Transverse colon (tissue), 4 donors: ENCODE measurements at regions not wholly inside any gene's neighbourhood (a gene's known extent, or its start where the extent isn't known, plus 50 kb on each side); places are given as distances from the start of the nearest gene placed in this dataset.
"Not testable (repeated sequence)": the region's sequence is repeated elsewhere in the genome, so short reads cannot be mapped to it uniquely, and the experiment has no call there.

ENCODE experiments used
- DNase-seq: peaks from one replicate; pipeline ENCODE4 v3.0.0-alpha.2; 2019
- H3K27ac ChIP-seq, 4 donors: fragments of 200-600 bp; sonication (generic); 2 replicates each; pipeline ENCODE4 v1.5.1; 2016 to 2018; ENCODE audit warnings: inconsistent platforms in 4 of 4
- H3K27me3 ChIP-seq: fragments of 200-600 bp; sonication (generic); 2 replicates; pipeline ENCODE4 v1.5.1; 2017; ENCODE audit warnings: inconsistent platforms
- H3K36me3 ChIP-seq, 4 donors: fragments of 200-600 bp; sonication (generic); 2 replicates each; pipeline ENCODE4 v1.5.1; 2017 to 2019; ENCODE audit warnings: inconsistent platforms in 4 of 4
- H3K4me1 ChIP-seq, 4 donors: fragments of 200-600 bp; sonication (generic); 2 replicates each; pipeline ENCODE4 v1.5.1; 2017 to 2020; ENCODE audit warnings: inconsistent platforms in 4 of 4
- H3K4me3 ChIP-seq, 4 donors: fragments of 200-600 bp; sonication (generic); 1 replicate in 1 of 4; 2 replicates in 3 of 4; pipeline versions ENCODE4 v1.5.1 to v1.6.1; 2017 to 2019; ENCODE audit warnings: inconsistent platforms in 4 of 4
- H3K9me3 ChIP-seq, 2 donors: fragments of 200-600 bp; sonication (generic); 2 replicates each; pipeline ENCODE4 v1.5.1; 2017 to 2019; ENCODE audit warnings: inconsistent platforms in 2 of 2
- CTCF ChIP-seq, 5 experiments: fragments of 200-600 bp in 3 of 5; fragments of 450-650 bp in 2 of 5; sonication (generic) in 3 of 5; IDR thresholded peaks; 1 replicate in 2 of 5; 2 replicates in 3 of 5; pipeline ENCODE4 v1.5.1; 2016 to 2017; ENCODE audit warnings: antibody characterized with exemption in 5 of 5, inconsistent platforms in 3 of 5, mild to moderate bottlenecking in 2 of 5, moderate library complexity in 1 of 5
- EP300 ChIP-seq: sonication (generic); formaldehyde crosslinking; IDR thresholded peaks from one replicate; pipeline ENCODE4 v1.6.1; 2017; ENCODE audit warnings: antibody characterized with exemption, low read depth
- POLR2A ChIP-seq: fragments of 450-650 bp; IDR thresholded peaks from one replicate; pipeline ENCODE4 v1.6.1; 2016; ENCODE audit warnings: antibody characterized with exemption, mild to moderate bottlenecking, moderate library complexity
- POLR2AphosphoS5 ChIP-seq, 3 donors: sonication (generic); formaldehyde crosslinking; IDR thresholded peaks; one replicate each; pipeline ENCODE4 v1.6.1; 2016; ENCODE audit warnings: antibody characterized with exemption in 3 of 3
- WGBS, 2 donors: methylation state at CpG; one replicate each; pipeline ENCODE4 v1.1.5; 2018; ENCODE audit warnings: low coverage in 1 of 2; 5-methylcytosine and 5-hydroxymethylcytosine counted together
- in situ Hi-C, 4 donors: fragments of 200-750 bp; cut with MboI; loops; one replicate each; pipeline versions ENCODE4 v1.15.0 to v1.15.1; 2017; ENCODE audit warnings: low sequenced_read_pairs in 3 of 4, low pct_ligation_motif_present in 1 of 4, low pct_unique_long_range_greater_than_20kb in 1 of 4
- intact Hi-C: fragments of 100-400 bp; cut with DNase I; formaldehyde crosslinking; loops from one replicate; pipeline ENCODE4 v1.15.1; 2023; ENCODE audit warnings: low total_unique reads

DNA sequence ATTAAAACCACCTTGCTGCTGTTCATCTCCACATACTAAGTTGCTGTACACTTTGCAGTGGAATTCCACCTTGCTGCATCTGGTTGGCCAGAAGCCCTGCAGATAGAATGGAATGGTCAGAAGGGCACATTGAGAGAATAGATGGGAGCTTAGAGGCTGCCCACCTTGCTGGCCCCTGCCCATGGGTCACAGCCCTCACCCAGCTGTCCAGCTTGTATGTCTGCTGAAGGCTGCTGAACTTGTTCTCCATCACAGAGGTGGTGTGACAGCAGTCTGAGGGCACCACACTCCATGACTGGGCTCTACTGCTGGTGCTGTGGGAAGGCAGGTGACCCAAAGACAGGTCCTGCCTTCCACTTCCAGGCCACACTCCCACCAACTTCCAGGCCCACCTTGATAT is 1755.4 kb downstream of the TP53TG3F start:
- Histone ChIP-seq H3K4me1 (no peaks in the 10 kb centered on the region), H3K4me3 (no peak overlapping the region), H3K27ac (no peak overlapping the region), H3K36me3 (no peaks in the 10 kb centered on the region), H3K27me3 (no peaks in the 10 kb centered on the region), H3K9me3 (no peaks in the 10 kb centered on the region)
- TF ChIP-seq EP300: no peak
- TF ChIP-seq CTCF (IDR thresholded peaks at IDR 0.05): no peak
- TF ChIP-seq POLR2AphosphoS5 (IDR thresholded peaks at IDR 0.05): no peak
- no peak for TF ChIP-seq POLR2A
- in situ Hi-C loops (loop anchor here in 1 of 4 donors (25.0 kb wide), 1 partner anchor 97 kb away; no protein-coding TSS in a partner anchor), intact Hi-C loops (no loop called here)
- no peak for DNase-seq

DNA sequence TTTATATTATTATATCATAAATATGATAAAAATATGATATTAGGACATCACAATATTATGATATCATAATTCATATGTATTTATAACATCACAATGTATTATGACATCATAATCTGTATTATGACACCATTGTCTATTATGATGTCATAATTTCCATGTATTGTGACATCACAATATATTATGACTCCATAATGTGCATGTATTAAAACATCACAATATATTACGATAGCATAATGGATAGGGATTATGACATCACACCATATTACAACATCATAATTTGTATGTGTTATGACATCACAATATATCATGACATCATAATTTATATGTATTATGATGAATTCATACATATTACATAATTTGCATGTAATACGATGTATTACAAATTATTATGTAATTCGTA is 1755.9 kb downstream of the TP53TG3F start:
- intact Hi-C loops: no loop called here
- TF ChIP-seq EP300 (no peak), POLR2AphosphoS5 (IDR thresholded peaks at IDR 0.05) (no peak), CTCF (IDR thresholded peaks at IDR 0.05) (no peak), POLR2A (no peak)
- no peak overlapping the region for H3K4me3 ChIP-seq
- H3K9me3 ChIP-seq: no peaks in the 10 kb centered on the region
- no peak for DNase-seq
- no peaks in the 10 kb centered on the region for H3K36me3 ChIP-seq
- H3K4me1 ChIP-seq: no peaks in the 10 kb centered on the region
- 81 to 91% methylated on average over 3 of the region's 3 CpGs for WGBS, 2 donors
- no peak overlapping the region for H3K27ac ChIP-seq
- in situ Hi-C loops: loop anchor here in 1 of 4 donors (25.0 kb wide), 1 partner anchor 97 kb away; no protein-coding TSS in a partner anchor
- H3K27me3 ChIP-seq: no peaks in the 10 kb centered on the region

DNA sequence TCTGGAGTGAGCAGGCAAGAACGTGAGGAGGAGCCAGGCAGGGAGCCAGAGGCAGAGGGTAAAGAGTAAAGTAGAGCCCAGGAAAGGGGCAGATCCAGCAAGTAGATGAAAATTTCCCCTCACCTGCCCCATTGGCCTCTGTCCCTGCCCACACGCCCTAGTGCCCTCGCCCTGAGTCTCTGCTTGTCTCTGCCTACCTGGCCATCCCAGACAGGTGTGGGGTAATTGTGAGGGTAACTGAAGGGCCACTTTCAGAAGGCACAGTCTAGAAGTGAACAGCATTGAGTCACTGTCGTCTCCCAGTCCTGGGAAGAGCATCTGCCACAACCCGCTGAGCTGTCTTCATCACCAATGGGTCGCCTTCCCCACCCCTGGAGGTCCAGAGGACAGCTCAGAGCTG is 1756.8 kb downstream of the TP53TG3F start:
- 20 to 75% methylated on average over 1 to 6 of the region's 6 CpGs for WGBS, 2 donors
- H3K27ac ChIP-seq, H3K27me3 ChIP-seq, H3K4me1 ChIP-seq, H3K36me3 ChIP-seq, H3K9me3 ChIP-seq, DNase-seq, H3K4me3 ChIP-seq, intact Hi-C loops: not testable (repeated sequence)
- in situ Hi-C loops: loop anchor here in 1 of 4 donors (25.0 kb wide), 1 partner anchor 96 kb away; no protein-coding TSS in a partner anchor

DNA sequence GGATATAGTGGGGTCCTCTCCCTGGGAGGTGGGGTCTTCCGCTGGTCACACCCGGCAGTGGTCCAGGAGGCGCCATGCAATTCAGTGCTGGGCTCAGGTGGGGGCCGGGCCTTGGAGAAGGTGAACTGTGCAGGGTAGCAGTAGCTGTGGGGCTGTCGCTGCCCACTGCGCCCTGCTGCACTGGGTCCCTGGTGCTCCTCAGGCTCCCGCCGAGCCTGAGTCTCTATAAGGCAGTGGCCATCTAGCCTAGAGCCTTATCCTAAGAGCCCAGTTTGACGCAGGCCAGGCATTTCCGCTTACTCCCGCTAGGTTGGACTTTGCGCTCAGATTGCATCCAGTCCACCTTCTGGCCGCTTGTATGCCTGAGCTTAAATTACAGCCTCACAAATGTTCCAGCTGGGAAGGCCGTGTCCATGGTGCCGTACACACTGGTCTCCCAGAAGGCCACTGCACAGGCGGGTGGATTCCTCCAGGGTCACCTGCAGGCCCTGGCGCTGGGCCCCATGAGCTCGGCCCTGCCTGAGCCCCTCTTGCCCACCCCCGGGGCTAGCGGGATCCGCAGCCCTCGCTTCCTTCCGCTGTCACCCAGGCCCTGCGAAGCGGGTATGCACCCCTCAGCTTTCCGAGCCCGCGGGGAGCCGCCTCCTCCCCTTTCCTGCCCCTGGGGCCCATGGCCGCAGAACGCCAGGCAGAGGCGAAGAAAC is 1762.2 kb downstream of the TP53TG3F start:
- no peak overlapping the region for H3K27ac ChIP-seq
- intact Hi-C loops: no loop called here
- in situ Hi-C loops: loop anchor here in 1 of 4 donors (25.0 kb wide), 1 partner anchor 91 kb away; no protein-coding TSS in a partner anchor

More for the DNA sequence above, 1762.2 kb downstream of the TP53TG3F start:
- WGBS, 2 donors: 81 to 87% methylated on average over 16 to 32 of the region's 32 CpGs
- Histone ChIP-seq H3K9me3 (peaks cover 0 to 3% of the 10 kb centered on the region in 2 donors), H3K36me3 (no peaks in the 10 kb centered on the region), H3K4me3 (no peak overlapping the region), H3K27me3 (no peaks in the 10 kb centered on the region), H3K4me1 (no peaks in the 10 kb centered on the region)
- TF ChIP-seq CTCF (IDR thresholded peaks at IDR 0.05): no peak
- TF ChIP-seq EP300: no peak
- TF ChIP-seq POLR2AphosphoS5 (IDR thresholded peaks at IDR 0.05): no peak
- no peak for TF ChIP-seq POLR2A
- DNase-seq: no peak
